Astrocyte (in vitro differentiated cells and primary cell): ENCODE measurements at regions not wholly inside any gene's neighbourhood (a gene's known extent, or its start where the extent isn't known, plus 50 kb on each side); places are given as distances from the start of the nearest gene placed in this dataset.

ENCODE experiments used
- DNase-seq: peaks from one replicate; pipeline ENCODE4 v3.0.0-alpha.2; 2010; ENCODE audit warnings: low read depth
- FAIRE-seq: peaks from 2 replicates; lab custom pipeline; 2011; peaks lifted over from hg19 to GRCh38; lab: Jason Lieb, UNC
- H2AFZ ChIP-seq: 2 replicates; pipeline ENCODE4 v1.6.0; 2012; ENCODE audit warnings: low read depth, low read length, inconsistent platforms
- H3K27ac ChIP-seq: 2 replicates; pipeline ENCODE4 v1.5.1; 2011; ENCODE audit warnings: low read depth, low read length, inconsistent platforms
- H3K27me3 ChIP-seq: 2 replicates; pipeline ENCODE4 v1.6.0; 2011; ENCODE audit warnings: low read length, inconsistent platforms; ENCODE audit not compliant: insufficient read depth
- H3K36me3 ChIP-seq: 2 replicates; pipeline ENCODE4 v1.5.1; 2011; ENCODE audit warnings: low read length, inconsistent platforms; ENCODE audit not compliant: insufficient read depth
- H3K4me1 ChIP-seq: 2 replicates; pipeline ENCODE4 v1.5.1; 2011; ENCODE audit warnings: low read length, inconsistent platforms; ENCODE audit not compliant: insufficient read depth
- H3K4me2 ChIP-seq: 2 replicates; pipeline ENCODE4 v1.6.0; 2012; ENCODE audit warnings: low read length, inconsistent platforms
- H3K4me3 ChIP-seq: 2 replicates; pipeline ENCODE4 v1.5.1; 2011; ENCODE audit warnings: low read depth, mild to moderate bottlenecking, low read length, inconsistent platforms; ENCODE audit not compliant: insufficient read depth
- H3K79me2 ChIP-seq: 2 replicates; pipeline ENCODE4 v1.6.0; 2012; ENCODE audit warnings: mild to moderate bottlenecking, low read length, inconsistent platforms; ENCODE audit not compliant: insufficient read depth
- H3K9ac ChIP-seq: 2 replicates; pipeline ENCODE4 v1.6.0; 2012; ENCODE audit warnings: mild to moderate bottlenecking, low read length, inconsistent platforms
- H3K9me3 ChIP-seq: 2 replicates; pipeline ENCODE4 v1.5.1; 2012; ENCODE audit warnings: low read depth, mild to moderate bottlenecking, low read length, inconsistent platforms; ENCODE audit not compliant: insufficient read depth
- H4K20me1 ChIP-seq: 2 replicates; pipeline ENCODE4 v1.6.0; 2012; ENCODE audit warnings: low read length, inconsistent platforms; ENCODE audit not compliant: insufficient read depth
- H3K27ac Mint-ChIP-seq: one replicate; pipeline ENCODE4 v1.8.0; 2021; ENCODE audit warnings: mild to moderate bottlenecking, mixed read lengths; ENCODE audit not compliant: unreplicated experiment
- H3K27me3 Mint-ChIP-seq: one replicate; pipeline ENCODE4 v1.8.0; 2021; ENCODE audit warnings: low read depth, mixed read lengths; ENCODE audit not compliant: unreplicated experiment
- H3K36me3 Mint-ChIP-seq: one replicate; pipeline ENCODE4 v1.8.0; 2021; ENCODE audit warnings: low read depth, mixed read lengths; ENCODE audit not compliant: unreplicated experiment
- H3K4me1 Mint-ChIP-seq: one replicate; pipeline ENCODE4 v1.8.0; 2021; ENCODE audit warnings: low read depth, mixed read lengths; ENCODE audit not compliant: unreplicated experiment
- H3K4me3 Mint-ChIP-seq: one replicate; pipeline ENCODE4 v1.8.0; 2021; ENCODE audit warnings: mild to moderate bottlenecking, moderate library complexity, mixed read lengths; ENCODE audit not compliant: unreplicated experiment
- H3K9me3 Mint-ChIP-seq: one replicate; pipeline ENCODE4 v1.8.0; 2021; ENCODE audit warnings: mild to moderate bottlenecking, mixed read lengths; ENCODE audit not compliant: unreplicated experiment
- EZH2 ChIP-seq: IDR thresholded peaks from 2 replicates; pipeline ENCODE4 v1.6.1; 2012; ENCODE audit warnings: mild to moderate bottlenecking, low read length, inconsistent platforms; ENCODE audit not compliant: insufficient read depth
- TF ChIP-seq, protein P1 (sequence below): IDR thresholded peaks from 2 replicates; pipeline ENCODE4 v1.5.1; 2011; ENCODE audit warnings: low read depth, mild to moderate bottlenecking, inconsistent platforms, low read length, moderate library complexity; ENCODE audit not compliant: insufficient read depth

- H3K4me3 Mint-ChIP-seq = no peak overlapping the region
- Histone ChIP-seq H2AFZ (no peak overlapping the region), H3K27me3 (no peaks in the 10 kb centered on the region), H3K27ac (no peak overlapping the region), H3K4me3 (no peak overlapping the region), H3K9me3 (no peaks in the 10 kb centered on the region), H4K20me1 (no peaks in the 10 kb centered on the region), H3K4me1 (no peaks in the 10 kb centered on the region), H3K79me2 (no peaks in the 10 kb centered on the region), H3K36me3 (no peaks in the 10 kb centered on the region), H3K4me2 (no peak overlapping the region), H3K9ac (no peak overlapping the region)
- H3K27ac Mint-ChIP-seq = no peak overlapping the region
- no peak for TF ChIP-seq EZH2
- TF ChIP-seq, protein P1, sequence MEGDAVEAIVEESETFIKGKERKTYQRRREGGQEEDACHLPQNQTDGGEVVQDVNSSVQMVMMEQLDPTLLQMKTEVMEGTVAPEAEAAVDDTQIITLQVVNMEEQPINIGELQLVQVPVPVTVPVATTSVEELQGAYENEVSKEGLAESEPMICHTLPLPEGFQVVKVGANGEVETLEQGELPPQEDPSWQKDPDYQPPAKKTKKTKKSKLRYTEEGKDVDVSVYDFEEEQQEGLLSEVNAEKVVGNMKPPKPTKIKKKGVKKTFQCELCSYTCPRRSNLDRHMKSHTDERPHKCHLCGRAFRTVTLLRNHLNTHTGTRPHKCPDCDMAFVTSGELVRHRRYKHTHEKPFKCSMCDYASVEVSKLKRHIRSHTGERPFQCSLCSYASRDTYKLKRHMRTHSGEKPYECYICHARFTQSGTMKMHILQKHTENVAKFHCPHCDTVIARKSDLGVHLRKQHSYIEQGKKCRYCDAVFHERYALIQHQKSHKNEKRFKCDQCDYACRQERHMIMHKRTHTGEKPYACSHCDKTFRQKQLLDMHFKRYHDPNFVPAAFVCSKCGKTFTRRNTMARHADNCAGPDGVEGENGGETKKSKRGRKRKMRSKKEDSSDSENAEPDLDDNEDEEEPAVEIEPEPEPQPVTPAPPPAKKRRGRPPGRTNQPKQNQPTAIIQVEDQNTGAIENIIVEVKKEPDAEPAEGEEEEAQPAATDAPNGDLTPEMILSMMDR = no peak
- no peaks in the 10 kb centered on the region for H3K9me3 Mint-ChIP-seq
- no peaks in the 10 kb centered on the region for H3K36me3 Mint-ChIP-seq
- no peak for FAIRE-seq
- DNase-seq = no peak
- H3K27me3 Mint-ChIP-seq = no peaks in the 10 kb centered on the region
- H3K4me1 Mint-ChIP-seq = no peaks in the 10 kb centered on the region
Measured at GRCh38 chr2:48235076-48235475, 79.4 kb upstream of the FOXN2 start.

DNA sequence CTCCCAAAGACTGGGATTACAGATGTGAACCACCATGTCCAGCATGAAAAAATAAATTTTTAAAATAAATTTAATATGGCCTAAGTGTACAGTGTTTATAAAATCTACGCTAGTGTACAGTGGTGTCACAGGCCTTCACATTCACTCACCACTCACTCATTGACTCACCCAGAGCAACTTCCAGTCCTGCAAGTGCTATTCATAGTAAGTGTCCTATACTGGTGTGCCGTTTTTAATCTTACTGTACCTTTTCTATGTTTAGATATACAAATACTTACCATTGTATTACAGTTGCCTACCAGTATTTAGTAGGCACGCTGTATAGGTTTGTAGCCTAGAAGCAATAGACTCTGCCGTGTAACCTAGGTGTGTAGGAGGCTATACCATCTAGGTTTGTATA is 76.1 kb upstream of the FOXN2 start:
- H3K79me2 ChIP-seq = no peaks in the 10 kb centered on the region
- Mint-ChIP-seq H3K27me3 (no peaks in the 10 kb centered on the region), H3K4me3 (no peak overlapping the region), H3K27ac (no peak overlapping the region), H3K9me3 (no peaks in the 10 kb centered on the region), H3K4me1 (no peaks in the 10 kb centered on the region), H3K36me3 (no peaks in the 10 kb centered on the region)
- H3K27me3 ChIP-seq = no peaks in the 10 kb centered on the region
- TF ChIP-seq, protein P1 = no peak
- no peak for TF ChIP-seq EZH2
- H3K36me3 ChIP-seq = no peaks in the 10 kb centered on the region
- H3K4me3 ChIP-seq = no peak overlapping the region
- H3K4me1 ChIP-seq = no peaks in the 10 kb centered on the region
- H4K20me1 ChIP-seq = no peaks in the 10 kb centered on the region
- no peak overlapping the region for H3K4me2 ChIP-seq
- DNase-seq (no peak), FAIRE-seq (no peak)
- H3K9me3 ChIP-seq = no peaks in the 10 kb centered on the region
- H2AFZ ChIP-seq = no peak overlapping the region
- no peak overlapping the region for H3K9ac ChIP-seq
- no peak overlapping the region for H3K27ac ChIP-seq

GRCh38 chr2:48240912-48241311 is 73.6 kb upstream of the FOXN2 start:
- no peak overlapping the region for H3K27ac ChIP-seq
- H2AFZ ChIP-seq = no peak overlapping the region
- H3K9me3 ChIP-seq = no peaks in the 10 kb centered on the region
- FAIRE-seq (no peak), DNase-seq (no peak)
- Mint-ChIP-seq H3K4me3 (no peak overlapping the region), H3K27ac (no peak overlapping the region), H3K36me3 (no peaks in the 10 kb centered on the region), H3K27me3 (no peaks in the 10 kb centered on the region), H3K9me3 (no peaks in the 10 kb centered on the region), H3K4me1 (no peaks in the 10 kb centered on the region)
- H3K27me3 ChIP-seq = no peaks in the 10 kb centered on the region
- H3K4me2 ChIP-seq = no peak overlapping the region
- H3K79me2 ChIP-seq = no peaks in the 10 kb centered on the region
- H3K4me1 ChIP-seq = no peaks in the 10 kb centered on the region
- no peaks in the 10 kb centered on the region for H4K20me1 ChIP-seq
- TF ChIP-seq EZH2 = no peak
- TF ChIP-seq, protein P1 = no peak
- H3K36me3 ChIP-seq = no peaks in the 10 kb centered on the region
- no peak overlapping the region for H3K9ac ChIP-seq
- no peak overlapping the region for H3K4me3 ChIP-seq
